ENCODE measurements at regions not wholly inside any gene's neighbourhood (a gene's known extent, or its start where the extent isn't known, plus 50 kb on each side); places are given as distances from the start of the nearest gene placed in this dataset.

DNA sequence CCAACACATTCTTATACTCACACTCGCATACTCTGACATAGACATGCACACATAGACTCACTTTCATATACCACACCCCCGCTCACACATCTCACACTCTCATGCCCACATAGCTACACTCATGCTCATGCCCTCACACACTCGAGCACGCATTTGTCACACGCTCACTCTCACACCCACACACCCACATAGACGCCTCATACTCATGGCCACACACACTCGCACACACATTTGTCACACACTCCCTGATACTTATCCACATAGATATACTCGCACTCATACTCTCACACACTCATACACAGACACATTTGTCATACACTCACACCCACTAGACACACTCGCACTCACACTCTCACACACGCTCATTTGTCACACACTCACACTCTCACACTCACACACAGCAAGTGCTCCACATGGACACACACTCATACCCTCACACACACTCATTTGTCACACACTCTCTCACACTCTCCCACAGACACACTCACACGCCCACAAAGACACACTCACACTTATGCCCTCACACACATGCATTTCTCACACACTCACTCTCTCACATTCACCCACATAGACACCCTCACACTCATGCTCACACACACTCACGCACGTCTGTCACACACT lies 50.9 kb downstream of the TNP1 start:
- DNase-seq (ENCODE audit: low read depth in 1 of 2, low spot score in 1 of 2), result no peak
- Histone ChIP-seq H3K4me3 (replicated peaks; ENCODE audit: insufficient read depth, low read length) (no peak overlapping the region), H3K27ac (replicated peaks) (no peak overlapping the region), H3K27me3 (ENCODE audit: insufficient read depth, poor library complexity, severe bottlenecking) (no peaks in the 10 kb centered on the region)
- TF ChIP-seq SPI1 (IDR thresholded peaks at IDR 0.05; ENCODE audit: borderline replicate concordance, low read depth) (no peak), REST (IDR thresholded peaks at IDR 0.05; ENCODE audit: insufficient replicate concordance, low read depth) (no peak)

GRCh38 chr2:216807857-216808272 lies 52.0 kb downstream of the TNP1 start:
- Histone ChIP-seq H3K27me3 (ENCODE audit: insufficient read depth, poor library complexity, severe bottlenecking) (no peaks in the 10 kb centered on the region), H3K27ac (replicated peaks) (no peak overlapping the region), H3K4me3 (replicated peaks; ENCODE audit: insufficient read depth, low read length) (no peak overlapping the region)
- no peak for TF ChIP-seq SPI1 (IDR thresholded peaks at IDR 0.05; ENCODE audit: borderline replicate concordance, low read depth)
- no peak for TF ChIP-seq REST (IDR thresholded peaks at IDR 0.05; ENCODE audit: insufficient replicate concordance, low read depth)
- DNase-seq (ENCODE audit: low read depth in 1 of 2, low spot score in 1 of 2), result no peak

GRCh38 chr2:216804357-216805350 lies 55.2 kb downstream of the TNP1 start:
- TF ChIP-seq GABPA (IDR thresholded peaks at IDR 0.05; ENCODE audit: low read depth) (no peak), REST (IDR thresholded peaks at IDR 0.05; ENCODE audit: insufficient replicate concordance, low read depth) (no peak), SPI1 (IDR thresholded peaks at IDR 0.05; ENCODE audit: borderline replicate concordance, low read depth) (no peak), POLR2AphosphoS5 (IDR thresholded peaks at IDR 0.05; ENCODE audit: low read depth) (no peak)
- TF ChIP-seq, protein P1, sequence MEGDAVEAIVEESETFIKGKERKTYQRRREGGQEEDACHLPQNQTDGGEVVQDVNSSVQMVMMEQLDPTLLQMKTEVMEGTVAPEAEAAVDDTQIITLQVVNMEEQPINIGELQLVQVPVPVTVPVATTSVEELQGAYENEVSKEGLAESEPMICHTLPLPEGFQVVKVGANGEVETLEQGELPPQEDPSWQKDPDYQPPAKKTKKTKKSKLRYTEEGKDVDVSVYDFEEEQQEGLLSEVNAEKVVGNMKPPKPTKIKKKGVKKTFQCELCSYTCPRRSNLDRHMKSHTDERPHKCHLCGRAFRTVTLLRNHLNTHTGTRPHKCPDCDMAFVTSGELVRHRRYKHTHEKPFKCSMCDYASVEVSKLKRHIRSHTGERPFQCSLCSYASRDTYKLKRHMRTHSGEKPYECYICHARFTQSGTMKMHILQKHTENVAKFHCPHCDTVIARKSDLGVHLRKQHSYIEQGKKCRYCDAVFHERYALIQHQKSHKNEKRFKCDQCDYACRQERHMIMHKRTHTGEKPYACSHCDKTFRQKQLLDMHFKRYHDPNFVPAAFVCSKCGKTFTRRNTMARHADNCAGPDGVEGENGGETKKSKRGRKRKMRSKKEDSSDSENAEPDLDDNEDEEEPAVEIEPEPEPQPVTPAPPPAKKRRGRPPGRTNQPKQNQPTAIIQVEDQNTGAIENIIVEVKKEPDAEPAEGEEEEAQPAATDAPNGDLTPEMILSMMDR (IDR thresholded peaks at IDR 0.05; ENCODE audit: insufficient read depth, low read length), result no peak
- Histone ChIP-seq H3K27ac (replicated peaks) (no peak overlapping the region), H3K4me3 (replicated peaks; ENCODE audit: insufficient read depth, low read length) (no peak overlapping the region), H3K27me3 (ENCODE audit: insufficient read depth, poor library complexity, severe bottlenecking) (no peaks in the 10 kb centered on the region)
- no peak for DNase-seq (ENCODE audit: low read depth in 1 of 2, low spot score in 1 of 2)

DNA sequence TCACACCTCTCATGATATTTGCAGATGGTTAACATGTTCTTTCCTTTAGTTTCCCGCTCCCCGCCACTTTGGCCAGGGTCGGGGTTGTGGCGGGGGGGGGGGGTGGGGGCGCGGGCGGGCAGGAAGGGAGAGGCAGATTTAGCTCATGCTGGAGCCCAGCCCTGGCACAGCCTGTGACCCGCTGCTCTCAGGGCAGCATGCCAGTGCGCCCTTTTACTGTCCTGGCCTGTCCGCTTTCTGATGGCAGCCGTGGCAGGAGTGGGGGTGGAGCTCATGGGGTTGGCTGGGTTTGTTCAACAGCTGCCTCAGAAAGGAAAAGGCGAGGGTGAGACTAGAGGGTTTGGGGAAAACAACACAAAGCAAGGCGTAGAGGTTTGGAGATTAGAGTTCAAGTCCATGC lies 56.1 kb downstream of the TNP1 start:
- H3K4me3 ChIP-seq (replicated peaks; ENCODE audit: insufficient read depth, low read length), result no peak overlapping the region
- no peak for DNase-seq (ENCODE audit: low read depth in 1 of 2, low spot score in 1 of 2)
- TF ChIP-seq REST (IDR thresholded peaks at IDR 0.05; ENCODE audit: insufficient replicate concordance, low read depth) (no peak), GABPA (IDR thresholded peaks at IDR 0.05; ENCODE audit: low read depth) (no peak)

More for the DNA sequence above, 56.1 kb downstream of the TNP1 start:
- H3K27me3 ChIP-seq (ENCODE audit: insufficient read depth, poor library complexity, severe bottlenecking), result no peaks in the 10 kb centered on the region
- H3K27ac ChIP-seq (replicated peaks), result no peak overlapping the region

All from HL-60 (cell line).